ENCODE measurements at regions not wholly inside any gene's neighbourhood (a gene's known extent, or its start where the extent isn't known, plus 50 kb on each side); places are given as distances from the start of the nearest gene placed in this dataset.
A peak's percentile ranks its signal among the peaks of the same experiment; 100 is the strongest.

- peak; percentile 13 for DNase-seq (ENCODE audit: low read depth)
These were observed 50.4 kb upstream of the ZNF365 start for GRCh38 chr10:62323751-62324150.

All from HS-5 (cell line).